M059J (cell line): ENCODE measurements at regions not wholly inside any gene's neighbourhood (a gene's known extent, or its start where the extent isn't known, plus 50 kb on each side); places are given as distances from the start of the nearest gene placed in this dataset.

Experiments used
- DNase-seq: peaks from one replicate; pipeline ENCODE4 v3.0.0-alpha.2; 2012; ENCODE audit warnings: low read depth

DNA sequence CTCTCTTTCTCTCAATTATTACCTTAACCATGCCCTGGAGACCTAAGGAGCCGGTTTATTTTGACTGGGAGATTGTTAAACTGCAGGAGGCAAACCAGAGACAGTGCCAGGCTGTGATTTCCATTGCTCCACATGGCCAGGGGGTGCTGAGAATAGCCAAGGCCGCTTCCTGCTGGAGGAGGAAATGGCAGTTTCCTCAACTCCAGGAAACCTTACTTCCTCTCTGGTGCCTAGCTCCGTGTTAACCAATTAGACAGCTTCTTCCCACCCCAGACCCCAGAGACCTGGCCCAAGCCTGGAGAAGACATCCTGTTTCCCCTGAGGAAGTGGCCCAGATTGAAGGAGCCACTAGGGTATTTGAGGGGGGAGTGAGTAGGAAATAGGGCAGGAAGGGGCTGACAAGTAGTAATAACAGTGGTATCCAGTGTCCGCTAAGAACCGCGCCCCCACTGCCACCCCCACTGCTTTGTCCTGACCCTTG lies 161.2 kb downstream of the PLPP3 start:
- no peak for DNase-seq

DNA sequence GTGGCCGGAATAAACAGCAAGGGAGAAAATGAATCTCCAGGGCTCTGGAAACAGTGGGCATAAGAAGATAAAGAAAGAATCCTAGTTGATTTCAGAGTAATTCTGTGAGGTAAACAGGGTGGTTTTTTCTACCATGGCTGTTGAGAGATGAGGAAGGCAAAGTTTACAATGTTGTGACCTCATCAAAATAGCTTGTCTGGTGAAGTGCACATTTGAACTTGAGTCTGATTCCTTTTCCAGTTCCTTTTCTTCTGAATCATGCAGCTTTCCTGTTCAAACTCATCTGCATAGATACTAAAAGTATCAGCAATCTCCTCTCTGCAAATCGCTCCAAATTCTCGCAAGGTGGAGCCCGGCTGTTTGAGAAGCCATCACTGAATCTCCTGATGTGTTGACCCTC lies 161.7 kb downstream of the PLPP3 start:
- DNase-seq, result no peak

DNA sequence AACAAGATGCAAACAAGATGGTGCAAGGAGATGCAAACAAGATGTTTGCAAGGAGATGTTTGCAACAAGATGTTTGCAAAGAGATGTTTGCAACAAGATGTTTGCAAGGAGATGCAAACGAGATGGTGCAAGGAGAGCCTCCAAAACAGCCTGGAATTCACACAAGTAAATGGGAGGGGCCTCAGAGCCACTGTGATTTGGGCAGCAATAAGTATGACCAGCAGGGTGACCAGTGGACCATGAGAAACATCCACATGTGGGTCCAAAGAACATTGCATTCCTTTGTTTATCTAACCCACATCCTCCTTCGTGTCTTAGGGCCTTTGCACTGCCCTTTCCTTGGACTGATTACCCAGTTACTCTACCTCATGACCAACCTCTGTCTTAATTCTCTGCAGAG lies 162.9 kb downstream of the PLPP3 start:
- peak; percentile 30 for DNase-seq

DNA sequence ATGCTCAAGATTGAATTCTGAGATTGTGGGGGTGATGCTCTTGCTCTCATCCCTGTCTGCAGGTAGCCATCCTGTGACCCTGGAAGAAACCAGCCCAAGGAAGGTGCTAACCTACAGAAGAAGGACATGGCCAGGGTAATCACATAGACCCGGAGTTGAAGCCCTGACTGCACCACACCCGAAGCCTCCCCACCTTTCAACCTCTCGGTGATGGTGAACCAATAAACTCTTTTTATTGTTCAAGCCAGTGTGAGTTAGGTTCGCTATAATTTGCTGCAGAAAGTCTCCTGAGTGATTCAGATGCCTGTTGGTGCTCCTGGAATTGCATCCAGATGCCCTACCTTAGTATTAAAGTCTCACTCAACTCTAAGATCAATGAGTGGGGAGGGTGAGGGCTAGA lies 163.6 kb downstream of the PLPP3 start:
- DNase-seq, result no peak

DNA sequence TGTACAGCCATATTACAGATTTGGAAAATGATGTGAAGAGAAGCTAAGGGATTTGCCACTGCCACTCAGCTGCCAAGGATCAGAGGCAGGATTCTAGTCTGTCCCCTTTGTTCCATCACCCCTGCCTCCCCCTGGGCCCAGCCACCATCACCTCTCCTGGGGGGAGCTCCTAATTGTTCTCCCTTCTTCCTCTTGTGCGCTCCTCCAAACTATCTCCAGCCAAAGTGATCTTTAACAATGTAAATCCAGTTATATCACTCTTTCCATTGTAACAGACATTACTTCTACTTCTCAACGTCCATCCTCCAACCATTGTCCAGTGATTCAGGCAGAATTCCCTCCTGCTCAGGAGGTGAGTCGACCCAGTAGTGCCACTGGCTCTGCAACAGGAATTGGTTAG lies 164.1 kb downstream of the PLPP3 start:
- no peak for DNase-seq

DNA sequence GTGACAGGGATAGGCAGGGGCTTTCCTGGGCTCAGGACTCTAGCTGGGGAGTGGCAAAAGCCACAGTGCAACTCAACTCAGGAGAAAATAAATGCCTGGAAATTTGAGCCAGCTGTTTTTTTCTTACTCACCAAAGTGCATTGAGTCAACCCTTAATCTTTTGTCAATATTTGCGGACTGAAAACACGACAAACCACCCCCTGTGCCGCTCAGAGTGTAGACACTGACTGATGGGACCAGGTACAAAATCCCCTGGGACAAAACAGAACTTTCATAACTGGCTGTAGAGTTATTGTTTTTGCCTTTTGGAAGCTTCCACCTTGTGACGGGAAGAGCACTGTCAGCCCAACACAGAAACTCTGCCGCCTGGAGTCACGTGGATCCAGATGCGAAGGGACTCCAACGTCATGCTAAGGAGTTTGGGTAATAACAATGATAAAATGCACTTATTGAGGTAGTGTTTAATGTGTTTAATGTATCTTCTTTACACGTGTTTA lies 164.6 kb downstream of the PLPP3 start:
- DNase-seq, result peak; percentile 21

DNA sequence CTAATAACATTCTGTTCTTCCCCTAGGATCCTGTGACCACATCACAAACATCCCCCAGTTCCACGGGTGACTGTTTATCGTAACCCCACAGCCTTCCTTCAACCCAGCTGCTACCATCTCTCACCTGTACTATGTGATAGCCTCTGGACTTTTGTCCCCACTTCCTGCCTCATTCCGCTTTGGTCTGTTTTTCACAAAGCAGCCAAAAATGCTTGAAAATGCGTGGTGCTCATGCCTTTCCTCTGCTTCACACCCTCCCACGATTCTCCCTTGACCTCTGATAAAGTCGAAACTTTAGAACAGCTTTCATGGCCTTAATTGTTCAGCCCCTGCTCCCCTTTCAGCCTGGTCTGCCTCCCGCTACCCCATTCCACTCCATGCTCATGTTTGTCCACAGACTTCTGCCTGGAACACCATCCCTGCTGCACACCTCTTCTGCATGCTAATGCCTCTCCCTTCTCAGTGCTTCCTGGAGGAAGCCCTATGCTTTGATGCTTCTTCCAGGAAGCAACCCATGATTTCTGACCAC lies 165.6 kb downstream of the PLPP3 start:
- DNase-seq, result no peak

DNA sequence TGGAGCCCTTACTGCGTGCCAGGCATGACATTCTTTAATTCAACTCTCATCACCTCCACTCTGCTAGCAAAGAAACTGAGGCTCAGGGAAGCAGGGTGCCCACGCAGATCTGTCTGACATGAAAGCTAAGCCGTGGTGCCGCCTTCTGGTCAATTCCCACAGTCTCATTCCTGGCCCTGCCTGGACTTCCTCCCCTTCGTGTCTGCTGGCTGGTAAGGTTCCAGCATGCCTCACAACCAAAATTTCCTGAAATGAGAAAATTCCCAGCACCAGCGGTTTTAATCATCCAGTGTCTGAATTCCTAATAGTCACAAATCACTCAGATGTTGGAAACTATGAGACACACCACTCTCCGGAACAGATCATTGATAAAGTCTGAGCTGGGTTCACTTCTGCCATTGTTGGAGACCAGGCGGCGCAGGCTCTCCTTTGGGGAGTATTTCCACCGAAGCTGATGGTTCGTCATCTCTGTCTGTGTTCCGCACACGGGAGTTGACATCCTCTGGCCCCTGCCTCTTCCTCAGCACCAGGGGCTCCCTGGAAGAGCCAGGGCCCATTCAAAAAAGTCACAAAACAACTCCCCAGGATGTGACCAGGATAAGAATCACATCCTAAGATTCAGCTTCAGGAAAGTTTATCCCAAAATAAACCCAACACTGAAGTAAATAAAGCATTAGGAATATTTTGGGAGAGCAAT lies 167.7 kb downstream of the PLPP3 start:
- peak; percentile 52 for DNase-seq

DNA sequence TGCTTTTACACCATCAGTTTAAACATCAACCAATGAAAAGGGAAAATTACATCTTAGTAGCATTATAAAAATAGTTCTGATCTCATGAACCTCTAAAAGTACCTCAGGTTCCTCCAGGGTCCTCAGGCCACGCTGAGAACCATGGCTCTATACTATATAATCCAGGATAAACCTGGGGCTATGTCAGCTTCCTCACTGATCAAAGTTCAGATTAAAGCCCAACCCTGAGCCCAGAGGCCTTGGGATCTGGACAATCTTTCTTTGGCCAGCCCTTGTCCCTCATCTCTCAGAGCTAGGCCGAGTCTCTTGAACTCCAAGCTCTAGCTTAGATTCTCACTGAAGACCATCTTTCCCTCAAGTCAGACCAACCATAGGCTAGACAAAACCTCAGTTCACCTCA lies 168.3 kb downstream of the PLPP3 start:
- no peak for DNase-seq

DNA sequence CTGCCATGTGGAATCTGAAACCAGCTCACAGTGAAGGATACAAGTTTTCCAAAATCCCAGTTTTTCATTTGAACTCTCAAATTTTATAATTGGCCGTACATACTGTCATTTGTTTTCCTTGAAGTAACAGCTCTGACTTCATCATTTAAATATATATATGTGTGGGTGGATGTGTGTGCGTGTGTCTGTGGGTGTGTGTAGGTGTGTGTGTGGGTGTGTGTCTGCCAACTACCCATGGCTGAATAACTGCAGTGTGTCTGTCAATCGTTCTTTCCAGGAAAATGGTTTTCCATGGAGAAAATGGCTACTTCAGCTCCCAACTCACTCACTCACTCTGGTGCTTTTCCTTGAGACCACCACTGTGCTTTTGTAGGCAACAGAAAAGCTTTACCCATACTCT lies 169.0 kb downstream of the PLPP3 start:
- DNase-seq, result no peak

DNA sequence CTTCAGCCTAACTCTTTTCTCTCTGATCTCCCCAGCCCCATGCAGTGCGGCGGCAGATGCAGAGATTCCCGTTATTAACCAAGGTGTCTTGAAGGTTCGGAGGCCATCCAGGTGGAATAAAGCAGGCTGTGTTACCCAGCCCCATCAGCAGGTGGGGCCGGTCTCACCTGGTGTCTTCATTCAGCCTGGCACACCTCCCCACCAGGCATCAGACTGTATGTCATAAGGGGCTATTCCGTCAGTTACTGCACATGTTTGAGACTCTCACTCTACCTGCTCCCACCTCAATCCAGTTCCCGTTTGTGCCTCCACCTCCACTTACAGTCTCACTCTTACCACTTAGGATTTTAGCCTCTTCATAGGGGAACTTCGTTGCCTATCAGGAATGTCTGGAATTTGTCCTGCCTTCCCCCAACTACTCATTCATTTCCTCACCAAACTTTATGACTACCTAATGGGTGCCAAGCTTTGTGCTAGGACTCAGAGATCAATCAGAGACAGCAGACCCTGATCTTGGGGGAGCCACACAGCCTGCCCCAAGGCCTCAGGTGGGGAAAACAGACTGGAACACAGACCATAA lies 170.2 kb downstream of the PLPP3 start:
- no peak for DNase-seq

DNA sequence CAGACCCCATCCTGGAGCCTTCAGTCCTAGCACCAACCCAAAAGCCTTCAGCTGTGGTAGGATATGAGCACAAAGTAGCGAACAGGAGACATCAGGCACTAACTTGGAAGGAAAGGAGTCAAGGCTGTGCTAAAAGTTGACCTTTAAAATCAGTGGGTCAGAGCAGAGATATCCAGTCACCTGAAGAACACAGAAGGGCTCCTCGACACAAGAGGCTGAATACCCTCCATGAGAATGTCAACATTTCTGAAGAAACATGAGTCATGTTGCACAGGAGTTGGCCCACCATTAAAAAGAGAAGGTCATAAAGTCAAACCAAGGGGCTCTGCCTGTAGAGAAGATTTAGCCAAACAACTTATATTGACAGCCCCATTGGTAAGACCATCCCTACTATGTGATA lies 172.5 kb downstream of the PLPP3 start:
- no peak for DNase-seq

DNA sequence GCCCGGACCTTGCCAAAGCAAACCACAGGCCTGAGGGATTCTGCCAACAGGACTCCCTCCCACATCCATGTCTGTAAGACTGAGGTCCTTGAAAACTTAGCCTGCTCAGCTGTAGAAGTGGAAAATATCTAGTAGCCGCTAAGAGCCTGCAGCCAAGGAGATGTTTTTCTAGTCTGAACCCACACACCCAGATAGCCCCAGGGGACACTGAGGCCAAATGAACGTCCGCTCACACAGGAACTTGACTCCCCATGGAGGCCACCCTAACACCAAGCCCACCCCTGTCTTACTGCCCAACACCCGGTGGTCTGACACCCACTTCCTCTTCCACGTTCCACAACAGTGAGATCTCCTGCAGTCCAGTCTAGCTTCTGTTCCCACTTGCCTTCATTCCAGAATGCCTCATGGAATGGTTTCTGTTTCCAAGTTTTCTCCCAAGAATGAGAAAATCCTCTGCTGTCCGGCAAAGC lies 174.8 kb downstream of the PLPP3 start:
- no peak for DNase-seq

DNA sequence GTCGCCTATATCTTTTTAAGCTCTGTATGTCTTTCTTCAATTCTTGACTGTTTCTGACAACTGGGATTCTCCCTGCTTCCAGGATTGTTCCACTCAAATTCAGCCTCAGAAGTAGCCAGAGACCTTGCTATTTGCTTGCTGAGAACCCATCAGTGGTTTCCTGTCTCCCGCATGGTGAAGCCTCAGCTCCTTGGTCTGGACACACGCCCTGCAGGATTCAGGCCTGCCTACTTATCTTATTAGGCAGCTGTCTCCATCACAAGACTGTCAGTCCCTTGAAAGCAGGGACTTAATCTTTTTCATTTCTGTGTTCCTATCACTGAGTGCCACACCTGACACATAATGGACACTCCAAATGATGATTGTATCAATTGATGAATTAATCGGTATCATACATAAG lies 175.3 kb downstream of the PLPP3 start:
- DNase-seq, result no peak

DNA sequence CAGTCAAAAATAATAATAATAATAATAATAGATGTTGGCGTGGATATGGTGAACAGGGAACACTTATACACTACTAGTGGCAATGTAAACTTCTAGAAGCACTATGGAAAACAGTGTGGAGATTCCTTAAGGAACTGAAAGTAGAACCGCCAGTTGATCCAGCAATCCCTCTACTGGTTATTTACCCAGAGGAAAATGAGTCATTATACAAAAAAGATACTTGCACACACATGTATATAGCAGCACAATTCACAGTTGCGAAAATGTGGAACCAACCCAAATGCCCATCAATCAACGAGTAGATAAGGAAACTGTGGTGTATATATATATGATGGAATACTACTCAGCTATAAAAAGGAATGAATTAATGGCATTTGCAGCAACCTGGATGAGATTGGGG lies 176.0 kb downstream of the PLPP3 start:
- DNase-seq, result no peak

DNA sequence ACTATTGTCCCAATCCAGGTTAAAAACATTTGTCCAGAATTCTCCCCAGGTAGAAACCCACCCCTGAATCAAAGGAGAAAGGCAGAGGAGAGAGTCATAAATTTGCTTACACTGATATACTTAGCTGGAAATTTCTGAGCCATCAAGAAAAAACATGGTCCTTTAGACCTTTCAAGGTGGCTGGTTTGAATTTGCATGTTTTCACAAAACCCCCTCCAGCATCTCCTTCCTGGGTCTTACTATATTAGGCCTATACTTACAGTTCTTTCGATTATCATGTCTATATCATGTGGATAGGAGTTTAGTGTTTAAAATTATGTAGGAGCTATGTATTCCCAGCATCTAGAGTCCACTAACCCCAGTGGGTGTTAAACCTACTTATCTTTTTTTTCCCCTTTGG lies 178.2 kb downstream of the PLPP3 start:
- no peak for DNase-seq

DNA sequence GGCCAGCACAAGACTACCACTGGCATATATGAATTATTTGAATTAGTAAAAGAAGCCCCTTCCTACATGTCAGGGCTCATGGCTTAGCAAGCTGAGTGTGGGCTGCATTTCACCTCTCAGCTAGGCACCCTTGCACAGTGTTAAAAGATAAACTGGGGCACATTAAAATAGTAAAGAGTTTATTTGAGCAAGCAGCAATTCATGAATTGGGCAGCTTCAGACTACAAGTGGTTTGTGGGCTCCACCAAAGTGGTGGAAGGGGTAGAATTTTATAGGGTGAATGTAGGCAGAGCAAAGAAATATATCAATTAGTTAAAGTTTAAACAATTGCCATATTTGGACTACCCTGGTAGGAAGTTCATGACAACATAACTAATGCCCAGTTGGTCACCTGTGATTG lies 178.8 kb downstream of the PLPP3 start:
- no peak for DNase-seq

DNA sequence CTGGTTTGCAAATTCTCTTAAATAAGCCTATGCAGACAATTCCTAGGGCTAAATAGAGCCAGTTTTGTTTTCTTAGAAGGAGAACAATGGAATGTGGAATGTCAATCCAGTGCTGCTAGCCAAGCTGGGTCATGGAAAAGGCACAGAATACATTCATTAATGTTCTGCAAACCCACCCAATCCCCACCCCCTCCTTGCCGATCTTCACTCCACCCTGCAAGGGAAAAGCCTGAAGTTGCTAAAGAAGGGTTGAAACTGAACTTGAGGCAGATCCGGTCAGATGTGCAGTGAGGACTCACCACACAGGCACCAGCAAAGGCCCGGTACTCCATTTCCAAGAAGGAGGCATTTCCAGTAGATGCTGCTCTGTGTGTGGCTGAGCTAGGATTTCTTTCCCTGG lies 179.6 kb downstream of the PLPP3 start:
- DNase-seq, result no peak

DNA sequence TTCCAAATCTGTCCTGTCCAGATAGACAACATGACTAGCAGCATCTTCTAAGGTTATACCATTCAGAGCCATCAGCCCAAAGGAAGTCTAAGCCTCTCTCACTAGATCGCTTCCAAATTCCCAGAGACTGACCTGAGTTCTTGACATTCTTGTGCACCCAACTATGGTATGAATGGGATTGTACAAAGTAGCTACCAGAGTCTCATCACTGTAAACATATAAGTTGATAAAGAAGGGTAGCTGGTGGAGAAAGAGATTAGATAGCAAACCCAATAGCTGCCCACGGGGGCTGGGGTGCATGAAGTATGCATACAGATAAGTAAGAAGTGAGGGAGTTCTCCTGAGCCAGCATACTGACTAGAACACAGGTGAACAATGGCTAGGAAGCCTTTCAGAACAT lies 180.0 kb downstream of the PLPP3 start:
- no peak for DNase-seq

DNA sequence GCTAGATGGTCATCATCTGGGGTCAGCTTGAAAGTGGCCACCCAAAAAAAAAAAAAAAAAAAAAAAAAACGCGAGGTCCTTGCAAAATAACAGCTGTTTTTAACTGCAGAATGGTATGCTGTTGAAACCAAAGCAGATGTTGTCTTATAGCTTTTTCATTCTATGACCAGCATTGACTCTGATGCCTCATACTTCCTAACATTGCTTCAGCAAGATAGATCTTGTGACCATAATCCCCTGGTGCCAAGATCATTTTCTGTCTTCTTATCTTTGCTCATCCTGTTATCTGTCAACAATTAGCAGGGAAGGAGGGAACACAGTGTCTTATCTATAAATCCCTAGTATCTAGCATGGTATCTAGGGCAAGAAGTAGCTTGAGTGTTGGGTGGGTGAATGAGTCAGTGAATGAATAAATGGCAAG lies 181.5 kb downstream of the PLPP3 start:
- DNase-seq, result no peak

DNA sequence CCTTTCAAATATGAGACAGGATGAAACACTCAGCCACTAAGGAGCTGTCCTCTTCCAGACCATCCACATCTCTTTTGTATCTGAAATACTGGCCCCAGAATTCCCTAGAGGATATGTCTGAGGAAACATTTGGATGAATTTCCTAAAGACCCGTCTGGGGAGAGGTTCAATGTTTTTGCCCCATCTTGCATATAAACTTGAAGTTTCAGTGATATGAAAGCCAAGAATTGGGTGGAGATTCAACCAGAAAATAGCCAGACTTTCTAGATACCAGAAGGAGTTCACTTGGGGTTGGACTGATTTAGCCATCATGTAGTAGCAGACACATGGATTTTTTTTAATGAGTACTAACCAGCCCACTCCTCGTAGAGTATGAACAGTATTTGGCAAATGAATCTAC lies 182.0 kb downstream of the PLPP3 start:
- no peak for DNase-seq

DNA sequence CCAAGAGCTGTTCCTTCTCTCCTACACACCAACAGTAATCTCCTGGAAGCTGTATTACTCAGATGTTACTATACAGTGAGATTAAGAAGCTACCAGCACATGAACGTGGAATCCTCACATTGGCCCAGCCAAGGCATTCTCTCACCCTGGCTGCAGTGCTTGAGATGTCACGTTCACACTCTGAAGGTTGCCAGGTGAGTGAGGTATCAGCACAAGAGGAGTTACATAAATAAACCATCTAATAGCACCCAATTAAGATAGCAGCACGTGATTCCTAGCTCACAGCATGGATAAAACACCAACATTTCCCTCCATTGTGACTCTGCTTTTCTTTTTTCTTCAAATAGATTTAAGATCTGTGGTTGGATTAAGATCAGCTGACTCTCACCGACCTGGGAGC lies 182.8 kb downstream of the PLPP3 start:
- no peak for DNase-seq

DNA sequence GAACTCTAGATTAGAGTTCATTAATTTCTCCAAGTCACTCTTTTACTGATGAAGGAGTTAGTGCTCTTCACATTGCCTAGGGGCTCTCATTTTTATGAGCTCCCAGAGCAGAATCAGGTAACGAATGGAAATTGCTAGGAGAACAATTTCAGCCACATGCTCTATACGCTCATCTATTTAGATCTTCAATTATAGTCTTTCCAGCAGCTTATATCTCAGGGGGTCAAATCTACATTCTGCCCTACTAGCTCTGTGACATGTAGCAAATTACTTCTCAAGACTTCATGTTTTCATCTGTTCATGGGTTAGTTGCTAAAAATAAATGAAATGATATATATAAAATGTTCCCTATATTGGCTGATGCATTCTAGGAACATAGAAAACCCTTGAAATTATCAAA lies 183.6 kb downstream of the PLPP3 start:
- no peak for DNase-seq
